Urinary bladder (tissue), 3 donors: ENCODE measurements at regions not wholly inside any gene's neighbourhood (a gene's known extent, or its start where the extent isn't known, plus 50 kb on each side); places are given as distances from the start of the nearest gene placed in this dataset.

Experiments
- DNase-seq: peaks from one replicate; pipeline ENCODE4 v3.0.0-alpha.2; 2015; ENCODE audit errors: extremely low spot score
- H3K27ac ChIP-seq: one replicate; pipeline ENCODE4 v1.5.1; 2013; ENCODE audit warnings: low read depth, mild to moderate bottlenecking, moderate library complexity
- H3K36me3 ChIP-seq: one replicate; pipeline ENCODE4 v1.6.1; 2013; ENCODE audit warnings: mild to moderate bottlenecking, moderate library complexity; ENCODE audit not compliant: insufficient read depth
- H3K4me1 ChIP-seq: one replicate; pipeline ENCODE4 v1.6.1; 2013; ENCODE audit warnings: mild to moderate bottlenecking, moderate library complexity; ENCODE audit not compliant: insufficient read depth
- H3K4me3 ChIP-seq: one replicate; pipeline ENCODE4 v1.5.1; 2013; ENCODE audit warnings: low read depth, low read length
- WGBS: extraction: QIAGEN DNeasy Blood & Tissue Kit; methylation state at CpG from one replicate; pipeline ENCODE4 v1.1.7; 2013; 5-methylcytosine and 5-hydroxymethylcytosine counted together
- donor health status: healthy with polysubstance abuse.
- donor health status: healthy.

- Histone ChIP-seq H3K4me1 (no peaks in the 10 kb centered on the region), H3K36me3 (no peaks in the 10 kb centered on the region), H3K27ac (no peak overlapping the region), H3K4me3 (no peak overlapping the region)
- WGBS: 54% methylated on average over 1 of the region's 1 CpG
- DNase-seq: no peak
Measured at GRCh38 chr12:94025756-94026155, 122.6 kb upstream of the PLXNC1 start.

DNA sequence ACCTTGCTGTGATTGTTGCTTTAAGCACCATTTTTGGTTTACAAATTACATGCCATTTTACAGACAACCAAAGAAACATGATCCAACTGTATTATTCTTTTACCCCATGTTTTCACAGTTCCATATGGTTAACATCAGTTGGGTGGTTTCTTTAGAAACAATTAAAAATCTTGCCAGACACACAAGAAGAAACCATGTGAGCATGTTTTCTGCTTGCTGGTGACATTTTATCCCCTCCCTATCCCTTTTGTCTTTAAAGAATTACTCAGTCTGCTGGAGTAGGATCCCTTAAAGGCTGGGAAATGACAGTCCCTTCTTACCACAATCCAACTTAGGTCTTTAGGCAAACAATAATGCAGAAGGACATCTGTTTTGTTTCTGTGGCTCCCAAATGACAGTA is 121.8 kb upstream of the PLXNC1 start:
- DNase-seq: no peak
- Histone ChIP-seq H3K36me3 (no peaks in the 10 kb centered on the region), H3K4me3 (no peak overlapping the region), H3K27ac (no peak overlapping the region), H3K4me1 (no peaks in the 10 kb centered on the region)

DNA sequence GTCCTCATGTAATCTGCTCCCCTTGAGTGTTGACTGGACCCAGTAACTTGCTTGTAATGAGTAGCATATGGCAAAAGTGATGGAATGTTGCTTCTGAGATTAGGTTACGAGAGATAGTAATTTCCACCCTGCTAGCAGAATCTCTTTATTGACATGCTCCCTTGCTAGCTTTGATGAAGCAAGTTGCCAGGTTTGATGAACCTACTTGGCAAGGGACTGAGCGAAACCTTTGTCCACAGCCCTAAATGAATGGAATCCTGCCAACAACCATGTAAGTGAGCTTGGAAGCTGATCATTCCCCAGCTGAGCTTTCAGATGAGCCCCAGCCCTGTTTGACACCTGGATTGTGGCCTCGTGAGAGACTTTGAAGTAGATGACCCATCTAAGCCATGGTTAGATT is 120.8 kb upstream of the PLXNC1 start:
- 94% methylated on average over 3 of the region's 3 CpGs for WGBS

DNA sequence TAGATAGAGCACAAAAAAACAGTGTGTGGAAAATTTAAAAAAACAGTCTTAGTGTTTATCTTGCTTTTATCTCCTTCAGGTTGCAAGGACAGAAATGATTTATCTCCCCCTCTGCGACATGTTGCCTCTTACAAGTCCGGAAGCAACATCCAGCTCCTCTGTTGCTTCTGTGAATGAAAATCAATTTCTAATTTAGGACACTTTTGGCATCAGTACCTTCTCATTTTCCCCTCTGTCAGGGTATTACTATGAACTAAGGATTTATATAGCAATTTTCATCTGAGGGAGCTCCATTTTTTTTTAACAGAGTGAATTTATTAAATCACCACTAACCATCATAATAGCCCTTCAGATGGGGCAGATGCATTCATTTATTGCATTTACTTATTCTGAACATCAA is 116.6 kb upstream of the PLXNC1 start:
- H3K4me3 ChIP-seq: no peak overlapping the region
- 75% methylated on average over 2 of the region's 2 CpGs for WGBS
- no peak for DNase-seq
- H3K36me3 ChIP-seq: no peaks in the 10 kb centered on the region
- no peaks in the 10 kb centered on the region for H3K4me1 ChIP-seq
- no peak overlapping the region for H3K27ac ChIP-seq

More for the DNA sequence above, 120.8 kb upstream of the PLXNC1 start:
- Histone ChIP-seq H3K4me1 (no peaks in the 10 kb centered on the region), H3K27ac (no peak overlapping the region), H3K4me3 (no peak overlapping the region), H3K36me3 (no peaks in the 10 kb centered on the region)
- DNase-seq: no peak

DNA sequence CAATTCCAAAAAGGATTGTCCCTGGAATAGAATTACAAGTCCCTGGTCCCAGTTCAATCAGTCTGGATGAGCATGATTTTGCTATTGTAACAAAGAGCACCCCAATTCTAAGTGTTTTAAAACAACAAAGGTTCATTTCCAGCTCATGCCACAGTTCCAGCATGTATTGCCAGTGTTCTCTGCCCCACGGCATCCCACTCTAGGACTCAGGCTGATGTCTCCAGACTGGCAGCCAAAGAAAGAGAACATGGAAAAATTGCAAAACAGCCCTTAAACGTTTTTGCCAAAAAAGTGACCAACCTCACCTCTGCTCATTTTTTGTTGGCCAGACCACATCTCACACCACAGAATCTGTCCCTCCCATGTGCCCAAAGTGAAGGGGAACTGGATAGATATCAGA is 116.0 kb upstream of the PLXNC1 start:
- no peak overlapping the region for H3K27ac ChIP-seq
- no peak overlapping the region for H3K4me3 ChIP-seq
- 77% methylated on average over 2 of the region's 2 CpGs for WGBS
- H3K4me1 ChIP-seq: no peaks in the 10 kb centered on the region
- no peaks in the 10 kb centered on the region for H3K36me3 ChIP-seq
- no peak for DNase-seq

DNA sequence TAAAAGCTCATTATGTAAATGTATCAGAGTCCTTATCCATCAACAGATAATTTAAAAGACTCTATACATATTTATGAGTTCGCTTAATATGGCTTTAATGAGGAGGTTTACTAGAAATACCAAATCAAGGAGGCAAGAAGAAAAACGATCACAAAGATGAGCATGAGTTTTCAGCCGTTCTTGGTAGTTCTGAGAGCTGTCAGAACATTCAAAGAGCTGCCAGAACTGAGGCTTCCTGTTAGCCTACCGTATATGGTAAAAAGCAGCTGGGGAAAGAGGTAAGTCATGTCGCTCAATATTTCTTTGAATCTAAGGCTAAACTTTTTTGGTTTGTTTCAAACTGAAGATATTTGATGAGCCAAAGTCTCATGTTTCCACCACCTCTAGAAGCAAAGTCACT is 115.3 kb upstream of the PLXNC1 start:
- Histone ChIP-seq H3K4me1 (no peaks in the 10 kb centered on the region), H3K4me3 (no peak overlapping the region), H3K27ac (no peak overlapping the region), H3K36me3 (no peaks in the 10 kb centered on the region)
- no peak for DNase-seq
- WGBS: 68% methylated on average over 5 of the region's 5 CpGs

- Histone ChIP-seq H3K4me3 (no peak overlapping the region), H3K4me1 (no peaks in the 10 kb centered on the region), H3K27ac (no peak overlapping the region), H3K36me3 (no peaks in the 10 kb centered on the region)
- DNase-seq: no peak
Measured at GRCh38 chr12:94033784-94034183, 114.6 kb upstream of the PLXNC1 start.

GRCh38 chr12:94037444-94037843 is 110.9 kb upstream of the PLXNC1 start:
- 65% methylated on average over 4 of the region's 4 CpGs for WGBS
- H3K4me3 ChIP-seq: no peak overlapping the region
- H3K36me3 ChIP-seq: no peaks in the 10 kb centered on the region
- H3K4me1 ChIP-seq: no peaks in the 10 kb centered on the region
- H3K27ac ChIP-seq: no peak overlapping the region
- DNase-seq: no peak

DNA sequence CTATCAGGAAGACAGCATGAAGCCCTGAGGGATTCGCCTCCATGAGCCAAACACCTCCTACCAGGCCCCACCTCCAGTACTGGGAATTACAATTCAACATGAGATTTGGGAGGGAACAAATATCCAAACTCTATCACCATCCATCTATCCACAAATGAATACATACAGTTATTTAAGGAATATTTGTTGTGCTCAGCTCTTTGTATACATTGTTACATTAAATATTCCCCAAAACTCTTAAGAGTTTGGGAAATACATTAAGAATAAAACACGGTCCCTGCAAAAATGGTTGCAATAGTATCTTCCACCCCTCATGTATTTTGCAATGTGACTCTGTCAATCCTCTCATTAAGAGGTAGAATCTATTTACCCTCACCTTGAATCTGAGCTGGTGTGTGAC is 109.8 kb upstream of the PLXNC1 start:
- no peak for DNase-seq
- Histone ChIP-seq H3K4me1 (no peaks in the 10 kb centered on the region), H3K4me3 (no peak overlapping the region), H3K36me3 (no peaks in the 10 kb centered on the region), H3K27ac (no peak overlapping the region)
- 98% methylated on average over 2 of the region's 2 CpGs for WGBS

- DNase-seq: no peak
- H3K36me3 ChIP-seq: no peaks in the 10 kb centered on the region
- H3K4me3 ChIP-seq: no peak overlapping the region
- no peaks in the 10 kb centered on the region for H3K4me1 ChIP-seq
- no peak overlapping the region for H3K27ac ChIP-seq
Measured at GRCh38 chr12:94039199-94039840, 109.1 kb upstream of the PLXNC1 start.

- Histone ChIP-seq H3K4me1 (no peaks in the 10 kb centered on the region), H3K36me3 (no peaks in the 10 kb centered on the region), H3K4me3 (no peak overlapping the region), H3K27ac (no peak overlapping the region)
- no peak for DNase-seq
- WGBS: 69% methylated on average over 5 of the region's 5 CpGs
Measured at GRCh38 chr12:94039914-94040313, 108.5 kb upstream of the PLXNC1 start.

GRCh38 chr12:94041850-94042249 is 106.5 kb upstream of the PLXNC1 start:
- WGBS: 43% methylated on average over 3 of the region's 3 CpGs
- H3K27ac ChIP-seq: no peak overlapping the region
- no peak overlapping the region for H3K4me3 ChIP-seq
- DNase-seq: no peak
- no peaks in the 10 kb centered on the region for H3K4me1 ChIP-seq
- no peaks in the 10 kb centered on the region for H3K36me3 ChIP-seq

- Histone ChIP-seq H3K4me1 (no peaks in the 10 kb centered on the region), H3K4me3 (no peak overlapping the region), H3K27ac (no peak overlapping the region), H3K36me3 (no peaks in the 10 kb centered on the region)
- no peak for DNase-seq
- WGBS: 83% methylated on average over 4 of the region's 4 CpGs
Measured at GRCh38 chr12:94042321-94042720, 106.1 kb upstream of the PLXNC1 start.

- 86% methylated on average over 7 of the region's 7 CpGs for WGBS
- Histone ChIP-seq H3K36me3 (no peaks in the 10 kb centered on the region), H3K4me1 (no peaks in the 10 kb centered on the region), H3K4me3 (no peak overlapping the region), H3K27ac (no peak overlapping the region)
- no peak for DNase-seq
Measured at GRCh38 chr12:94046626-94047410, 101.6 kb upstream of the PLXNC1 start.
